ENCODE measurements at regions not wholly inside any gene's neighbourhood (a gene's known extent, or its start where the extent isn't known, plus 50 kb on each side); places are given as distances from the start of the nearest gene placed in this dataset.
A peak's percentile ranks its signal among the peaks of the same experiment; 100 is the strongest.

DNA sequence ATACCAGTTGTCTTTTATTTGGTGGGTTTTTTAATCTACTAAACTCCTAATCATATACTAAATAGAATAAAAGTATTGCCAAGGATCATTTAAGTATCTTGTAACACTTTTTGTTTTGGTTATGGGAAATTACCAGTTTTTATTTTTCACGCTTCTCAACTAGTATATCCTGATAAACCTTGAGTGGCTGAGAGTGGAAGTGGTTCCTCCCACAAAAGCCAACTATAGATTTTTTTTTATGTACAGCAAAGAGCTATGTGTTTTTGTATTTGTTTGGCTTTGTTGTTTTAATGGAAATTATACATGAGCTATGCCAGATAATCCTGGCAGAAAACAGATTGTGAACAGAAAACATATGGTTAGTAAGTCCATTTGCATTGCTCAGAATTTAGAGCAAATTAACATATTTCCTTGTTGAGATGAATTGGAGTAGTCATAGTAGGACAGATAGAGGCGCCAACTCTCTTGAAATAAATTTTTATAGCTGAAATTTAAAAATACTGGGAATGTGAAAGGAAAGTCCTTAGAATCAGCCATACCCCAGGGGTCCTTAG lies 60.9 kb upstream of the PSMA6 start:
- Histone ChIP-seq H3K4me3 (ENCODE audit: low read depth in 1 of 2, low read length in 1 of 2) (no peak overlapping the region), H3K9me3 (no peaks in the 10 kb centered on the region), H3K27ac (no peak overlapping the region), H3K4me1 (ENCODE audit: control insufficient read depth in 1 of 2, insufficient read depth in 1 of 2, low read depth in 1 of 2, low read length in 1 of 2) (peaks cover 37 to 38% of the 10 kb centered on the region in 2 experiments), H3K36me3 (no peaks in the 10 kb centered on the region), H3K27me3 (no peaks in the 10 kb centered on the region)
- TF ChIP-seq, protein P1, sequence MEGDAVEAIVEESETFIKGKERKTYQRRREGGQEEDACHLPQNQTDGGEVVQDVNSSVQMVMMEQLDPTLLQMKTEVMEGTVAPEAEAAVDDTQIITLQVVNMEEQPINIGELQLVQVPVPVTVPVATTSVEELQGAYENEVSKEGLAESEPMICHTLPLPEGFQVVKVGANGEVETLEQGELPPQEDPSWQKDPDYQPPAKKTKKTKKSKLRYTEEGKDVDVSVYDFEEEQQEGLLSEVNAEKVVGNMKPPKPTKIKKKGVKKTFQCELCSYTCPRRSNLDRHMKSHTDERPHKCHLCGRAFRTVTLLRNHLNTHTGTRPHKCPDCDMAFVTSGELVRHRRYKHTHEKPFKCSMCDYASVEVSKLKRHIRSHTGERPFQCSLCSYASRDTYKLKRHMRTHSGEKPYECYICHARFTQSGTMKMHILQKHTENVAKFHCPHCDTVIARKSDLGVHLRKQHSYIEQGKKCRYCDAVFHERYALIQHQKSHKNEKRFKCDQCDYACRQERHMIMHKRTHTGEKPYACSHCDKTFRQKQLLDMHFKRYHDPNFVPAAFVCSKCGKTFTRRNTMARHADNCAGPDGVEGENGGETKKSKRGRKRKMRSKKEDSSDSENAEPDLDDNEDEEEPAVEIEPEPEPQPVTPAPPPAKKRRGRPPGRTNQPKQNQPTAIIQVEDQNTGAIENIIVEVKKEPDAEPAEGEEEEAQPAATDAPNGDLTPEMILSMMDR (IDR thresholded peaks at IDR 0.05), result no peak

DNA sequence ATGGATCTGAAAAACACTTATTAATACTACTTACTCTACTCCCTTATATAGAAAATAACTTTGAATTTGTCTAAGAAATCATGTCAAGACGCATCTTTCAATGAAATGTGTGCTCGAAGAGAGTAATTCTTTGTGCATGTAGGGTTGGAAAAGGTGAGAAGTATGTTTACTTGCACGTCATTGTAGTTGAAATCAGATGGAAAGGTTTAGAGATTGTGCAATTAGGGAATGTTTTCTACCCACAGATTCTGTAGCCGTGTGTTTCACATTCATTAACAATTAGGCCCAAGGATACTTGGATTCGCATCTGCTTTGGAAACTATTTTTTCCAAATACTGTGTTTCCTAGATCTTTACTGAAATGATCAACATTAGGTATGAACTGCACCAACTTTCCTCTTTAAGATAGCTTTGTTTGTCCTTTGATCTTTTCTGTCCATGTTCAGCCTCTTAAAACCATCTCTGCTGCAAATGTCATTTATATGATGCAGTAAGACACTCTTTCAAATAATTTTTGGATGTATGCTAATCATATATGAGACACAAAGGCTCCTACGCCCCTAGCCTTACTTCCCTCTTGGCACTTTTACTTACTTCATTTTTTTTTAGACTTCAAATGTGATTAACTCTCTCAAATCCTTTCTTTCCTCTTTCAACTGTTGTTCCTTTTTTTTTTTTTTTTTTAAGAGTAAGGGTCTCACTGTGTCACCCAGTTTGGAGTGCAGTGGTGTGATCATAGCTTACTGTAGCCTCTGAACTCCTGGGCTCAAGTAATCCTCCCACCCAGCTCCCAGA lies 58.0 kb upstream of the PSMA6 start:
- Histone ChIP-seq H3K36me3 (no peaks in the 10 kb centered on the region), H3K27me3 (no peaks in the 10 kb centered on the region), H3K27ac (peak overlapping the region; percentile 20), H3K9me3 (no peaks in the 10 kb centered on the region), H3K4me3 (ENCODE audit: low read depth in 1 of 2, low read length in 1 of 2) (no peak overlapping the region), H3K4me1 (ENCODE audit: control insufficient read depth in 1 of 2, insufficient read depth in 1 of 2, low read depth in 1 of 2, low read length in 1 of 2) (peaks cover 37 to 38% of the 10 kb centered on the region in 2 experiments)
- TF ChIP-seq, protein P1 (IDR thresholded peaks at IDR 0.05), result no peak

DNA sequence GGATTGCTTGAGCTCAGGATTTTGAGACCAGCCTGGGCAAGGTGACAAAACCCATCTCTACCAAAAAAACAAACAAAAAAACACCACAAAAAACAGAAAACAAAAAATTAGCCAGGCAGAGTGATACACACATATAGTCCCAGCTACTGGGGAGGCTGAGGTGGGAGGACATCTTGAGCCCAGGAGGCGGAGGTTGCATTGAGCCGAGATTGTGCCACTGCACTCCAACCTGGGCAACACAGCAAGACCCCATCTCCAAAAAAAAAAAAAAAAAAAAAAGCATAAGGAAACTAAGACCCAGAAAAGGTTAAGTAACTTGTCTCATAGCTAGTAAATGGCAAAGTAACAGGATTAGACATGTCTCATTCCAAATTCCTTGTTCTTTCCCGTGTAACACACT lies 56.3 kb upstream of the PSMA6 start:
- H3K27me3 ChIP-seq, result no peaks in the 10 kb centered on the region
- peaks cover 27 to 28% of the 10 kb centered on the region in 2 experiments for H3K4me1 ChIP-seq (ENCODE audit: control insufficient read depth in 1 of 2, insufficient read depth in 1 of 2, low read depth in 1 of 2, low read length in 1 of 2)
- H3K36me3 ChIP-seq, result no peaks in the 10 kb centered on the region
- TF ChIP-seq, protein P1 (IDR thresholded peaks at IDR 0.05), result no peak
- no peaks in the 10 kb centered on the region for H3K9me3 ChIP-seq
- H3K4me3 ChIP-seq (ENCODE audit: low read depth in 1 of 2, low read length in 1 of 2), result no peak overlapping the region
- H3K27ac ChIP-seq, result no peak overlapping the region

DNA sequence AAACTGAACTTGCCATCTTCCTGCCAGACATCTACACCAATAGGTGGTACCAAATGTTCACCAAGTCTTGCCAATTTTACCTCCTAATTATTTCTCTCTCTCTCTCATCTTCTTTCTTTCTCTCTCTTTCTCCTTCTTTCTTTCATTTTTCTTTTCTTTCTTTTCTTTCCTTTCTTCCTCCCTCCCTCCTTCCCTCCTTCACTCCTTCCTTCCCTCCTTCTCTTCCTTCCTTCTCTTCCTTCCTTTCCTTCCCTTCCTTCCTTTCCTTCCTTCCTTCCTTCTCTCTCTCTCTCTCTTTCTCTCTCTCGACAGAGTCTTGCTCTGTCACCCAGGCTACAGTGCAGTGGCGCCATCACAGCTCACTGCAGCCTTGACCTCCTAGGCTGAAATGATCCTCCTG lies 55.4 kb upstream of the PSMA6 start:
- Histone ChIP-seq H3K27me3 (no peaks in the 10 kb centered on the region), H3K9me3 (no peaks in the 10 kb centered on the region), H3K36me3 (no peaks in the 10 kb centered on the region), H3K27ac (no peak overlapping the region), H3K4me3 (ENCODE audit: low read depth in 1 of 2, low read length in 1 of 2) (no peak overlapping the region), H3K4me1 (ENCODE audit: control insufficient read depth in 1 of 2, insufficient read depth in 1 of 2, low read depth in 1 of 2, low read length in 1 of 2) (peaks cover 19 to 24% of the 10 kb centered on the region in 2 experiments)
- TF ChIP-seq, protein P1 (IDR thresholded peaks at IDR 0.05), result no peak

DNA sequence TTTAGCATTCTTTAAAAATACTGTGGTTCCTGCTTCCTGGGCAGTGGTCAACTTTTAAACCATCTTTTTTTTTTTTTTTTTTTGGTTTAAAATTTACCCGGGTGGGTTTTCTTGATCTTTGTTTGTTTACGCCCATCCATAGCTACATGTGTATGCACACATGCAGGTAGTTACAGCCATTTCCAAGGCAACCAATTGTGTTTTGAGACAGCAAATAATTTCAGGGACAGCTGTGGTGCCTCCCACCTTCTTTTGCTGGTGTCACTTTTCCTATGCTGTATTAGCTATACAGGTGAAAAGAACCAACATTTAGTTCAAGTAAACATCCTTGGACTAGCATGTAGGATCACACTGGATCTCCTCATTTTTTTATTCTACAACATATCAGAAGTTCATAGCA lies 52.0 kb upstream of the PSMA6 start:
- TF ChIP-seq, protein P1 (IDR thresholded peaks at IDR 0.05), result no peak
- H3K9me3 ChIP-seq, result no peaks in the 10 kb centered on the region
- no peak overlapping the region for H3K27ac ChIP-seq
- no peaks in the 10 kb centered on the region for H3K27me3 ChIP-seq
- no peak overlapping the region for H3K4me3 ChIP-seq (ENCODE audit: low read depth in 1 of 2, low read length in 1 of 2)
- no peaks in the 10 kb centered on the region for H3K36me3 ChIP-seq
- H3K4me1 ChIP-seq (ENCODE audit: control insufficient read depth in 1 of 2, insufficient read depth in 1 of 2, low read depth in 1 of 2, low read length in 1 of 2), result peaks cover 7 to 8% of the 10 kb centered on the region in 2 experiments
